HG03571 (cell line): ENCODE measurements at regions not wholly inside any gene's neighbourhood (a gene's known extent, or its start where the extent isn't known, plus 50 kb on each side); places are given as distances from the start of the nearest gene placed in this dataset.

Experiments
- ATAC-seq: cut with Tn5 transposase; IDR thresholded peaks from one replicate; pipeline ENCODE4 v1.9.1; 2021; ENCODE audit not compliant: unreplicated experiment

- peak; percentile 36 for ATAC-seq
These were observed 56.9 kb upstream of the RGS1 start for GRCh38 chr1:192518700-192519099.

- no peak for ATAC-seq
These were observed 53.8 kb upstream of the RGS1 start for GRCh38 chr1:192521734-192522133.

GRCh38 chr1:192522673-192523072 lies 52.9 kb upstream of the RGS1 start:
- no peak for ATAC-seq

- ATAC-seq = no peak
These were observed 51.4 kb upstream of the RGS1 start for GRCh38 chr1:192524223-192524622.
